ENCODE measurements at regions not wholly inside any gene's neighbourhood (a gene's known extent, or its start where the extent isn't known, plus 50 kb on each side); places are given as distances from the start of the nearest gene placed in this dataset.

GRCh38 chr7:3240826-3241430 lies 60.1 kb upstream of the SDK1 start:
- Histone ChIP-seq H3K9me3 (ENCODE audit: severe bottlenecking) (no peaks in the 10 kb centered on the region), H3K4me3 (ENCODE audit: severe bottlenecking) (no peak overlapping the region), H3K36me3 (ENCODE audit: low read depth) (no peaks in the 10 kb centered on the region), H3K27me3 (ENCODE audit: insufficient read depth, poor library complexity, severe bottlenecking) (no peaks in the 10 kb centered on the region), H3K27ac (ENCODE audit: poor library complexity, severe bottlenecking) (no peak overlapping the region), H3K4me1 (ENCODE audit: insufficient read depth, poor library complexity, severe bottlenecking) (peaks cover 8% of the 10 kb centered on the region)
- TF ChIP-seq, protein P1, sequence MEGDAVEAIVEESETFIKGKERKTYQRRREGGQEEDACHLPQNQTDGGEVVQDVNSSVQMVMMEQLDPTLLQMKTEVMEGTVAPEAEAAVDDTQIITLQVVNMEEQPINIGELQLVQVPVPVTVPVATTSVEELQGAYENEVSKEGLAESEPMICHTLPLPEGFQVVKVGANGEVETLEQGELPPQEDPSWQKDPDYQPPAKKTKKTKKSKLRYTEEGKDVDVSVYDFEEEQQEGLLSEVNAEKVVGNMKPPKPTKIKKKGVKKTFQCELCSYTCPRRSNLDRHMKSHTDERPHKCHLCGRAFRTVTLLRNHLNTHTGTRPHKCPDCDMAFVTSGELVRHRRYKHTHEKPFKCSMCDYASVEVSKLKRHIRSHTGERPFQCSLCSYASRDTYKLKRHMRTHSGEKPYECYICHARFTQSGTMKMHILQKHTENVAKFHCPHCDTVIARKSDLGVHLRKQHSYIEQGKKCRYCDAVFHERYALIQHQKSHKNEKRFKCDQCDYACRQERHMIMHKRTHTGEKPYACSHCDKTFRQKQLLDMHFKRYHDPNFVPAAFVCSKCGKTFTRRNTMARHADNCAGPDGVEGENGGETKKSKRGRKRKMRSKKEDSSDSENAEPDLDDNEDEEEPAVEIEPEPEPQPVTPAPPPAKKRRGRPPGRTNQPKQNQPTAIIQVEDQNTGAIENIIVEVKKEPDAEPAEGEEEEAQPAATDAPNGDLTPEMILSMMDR (IDR thresholded peaks at IDR 0.05; ENCODE audit: poor library complexity, severe bottlenecking) = no peak
- ATAC-seq (ENCODE audit: low read depth) = no peak
- no peak for DNase-seq (ENCODE audit: low spot score)

DNA sequence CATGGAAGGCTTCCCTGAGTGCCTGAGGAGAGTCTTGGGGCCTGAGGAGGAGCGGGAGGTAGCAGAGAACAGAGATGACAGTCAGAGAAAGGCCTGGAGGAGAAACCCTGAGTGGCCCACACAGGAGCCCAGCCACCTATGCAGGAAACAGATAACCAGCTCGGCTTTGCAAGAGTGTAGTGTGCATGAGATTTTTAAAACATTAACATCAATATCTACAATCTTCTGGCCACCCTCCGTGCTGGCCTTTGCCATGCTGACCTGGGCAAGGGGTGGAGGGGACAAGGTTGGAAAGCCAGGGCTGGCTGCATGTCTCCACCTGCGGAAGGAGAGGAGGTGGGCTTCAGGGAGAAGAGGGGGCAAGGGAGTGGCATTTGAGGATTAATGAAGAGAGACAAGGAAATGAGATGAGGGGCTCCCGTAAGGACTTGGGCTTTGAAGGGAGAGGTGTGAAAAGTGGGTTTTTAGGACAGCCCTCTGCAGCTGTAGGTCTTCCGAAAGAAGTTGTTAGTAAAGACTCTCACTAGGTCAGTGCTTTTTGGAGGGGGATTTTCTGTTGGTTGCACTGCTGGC lies 59.3 kb upstream of the SDK1 start:
- Histone ChIP-seq H3K4me1 (ENCODE audit: insufficient read depth, poor library complexity, severe bottlenecking) (peaks cover 8% of the 10 kb centered on the region), H3K9me3 (ENCODE audit: severe bottlenecking) (peaks cover 3% of the 10 kb centered on the region), H3K27me3 (ENCODE audit: insufficient read depth, poor library complexity, severe bottlenecking) (no peaks in the 10 kb centered on the region), H3K27ac (ENCODE audit: poor library complexity, severe bottlenecking) (no peak overlapping the region), H3K4me3 (ENCODE audit: severe bottlenecking) (no peak overlapping the region), H3K36me3 (ENCODE audit: low read depth) (no peaks in the 10 kb centered on the region)
- TF ChIP-seq, protein P1 (IDR thresholded peaks at IDR 0.05; ENCODE audit: poor library complexity, severe bottlenecking) = no peak
- DNase-seq (ENCODE audit: low spot score) = no peak
- no peak for ATAC-seq (ENCODE audit: low read depth)

GRCh38 chr7:3242398-3242972 lies 58.6 kb upstream of the SDK1 start:
- Histone ChIP-seq H3K27me3 (ENCODE audit: insufficient read depth, poor library complexity, severe bottlenecking) (no peaks in the 10 kb centered on the region), H3K27ac (ENCODE audit: poor library complexity, severe bottlenecking) (no peak overlapping the region), H3K36me3 (ENCODE audit: low read depth) (no peaks in the 10 kb centered on the region), H3K4me3 (ENCODE audit: severe bottlenecking) (no peak overlapping the region), H3K9me3 (ENCODE audit: severe bottlenecking) (peaks cover 6% of the 10 kb centered on the region), H3K4me1 (ENCODE audit: insufficient read depth, poor library complexity, severe bottlenecking) (peaks cover 8% of the 10 kb centered on the region)
- ATAC-seq (ENCODE audit: low read depth) (no peak), DNase-seq (ENCODE audit: low spot score) (no peak)
- TF ChIP-seq, protein P1 (IDR thresholded peaks at IDR 0.05; ENCODE audit: poor library complexity, severe bottlenecking) = no peak

DNA sequence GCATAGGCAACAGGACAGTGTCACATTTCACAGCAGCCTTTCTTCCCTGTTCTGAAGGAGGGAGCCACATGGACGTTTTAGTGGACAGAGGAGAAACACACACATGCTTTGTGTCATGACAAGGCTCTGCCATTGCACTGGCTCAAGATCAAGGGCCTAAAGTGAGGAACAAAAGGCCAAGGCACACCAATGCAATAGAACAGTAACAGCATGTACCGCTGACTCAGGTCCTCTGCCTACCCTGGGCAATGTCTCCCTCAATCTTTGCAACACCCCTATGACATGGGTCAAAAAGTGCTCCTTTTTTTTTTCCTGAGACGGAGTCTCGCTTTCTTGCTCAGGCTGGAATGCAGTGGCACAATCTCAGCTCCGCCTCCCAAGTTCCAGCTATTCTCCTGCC lies 57.8 kb upstream of the SDK1 start:
- no peak overlapping the region for H3K4me3 ChIP-seq (ENCODE audit: severe bottlenecking)
- DNase-seq (ENCODE audit: low spot score) = no peak
- no peaks in the 10 kb centered on the region for H3K27me3 ChIP-seq (ENCODE audit: insufficient read depth, poor library complexity, severe bottlenecking)
- H3K4me1 ChIP-seq (ENCODE audit: insufficient read depth, poor library complexity, severe bottlenecking) = peaks cover 8% of the 10 kb centered on the region
- TF ChIP-seq, protein P1 (IDR thresholded peaks at IDR 0.05; ENCODE audit: poor library complexity, severe bottlenecking) = no peak
- ATAC-seq (ENCODE audit: low read depth) = no peak
- H3K36me3 ChIP-seq (ENCODE audit: low read depth) = no peaks in the 10 kb centered on the region
- H3K27ac ChIP-seq (ENCODE audit: poor library complexity, severe bottlenecking) = no peak overlapping the region
- peaks cover 6% of the 10 kb centered on the region for H3K9me3 ChIP-seq (ENCODE audit: severe bottlenecking)

GRCh38 chr7:3243680-3244079 lies 57.4 kb upstream of the SDK1 start:
- TF ChIP-seq, protein P1 (IDR thresholded peaks at IDR 0.05; ENCODE audit: poor library complexity, severe bottlenecking) = no peak
- no peaks in the 10 kb centered on the region for H3K36me3 ChIP-seq (ENCODE audit: low read depth)
- no peak overlapping the region for H3K27ac ChIP-seq (ENCODE audit: poor library complexity, severe bottlenecking)
- H3K4me1 ChIP-seq (ENCODE audit: insufficient read depth, poor library complexity, severe bottlenecking) = peaks cover 8% of the 10 kb centered on the region
- H3K9me3 ChIP-seq (ENCODE audit: severe bottlenecking) = peaks cover 6% of the 10 kb centered on the region
- DNase-seq (ENCODE audit: low spot score) = no peak
- H3K4me3 ChIP-seq (ENCODE audit: severe bottlenecking) = no peak overlapping the region
- ATAC-seq (ENCODE audit: low read depth) = no peak
- H3K27me3 ChIP-seq (ENCODE audit: insufficient read depth, poor library complexity, severe bottlenecking) = no peaks in the 10 kb centered on the region
